ENCODE measurements at regions not wholly inside any gene's neighbourhood (a gene's known extent, or its start where the extent isn't known, plus 50 kb on each side); places are given as distances from the start of the nearest gene placed in this dataset.

GRCh38 chr5:15439801-15440200 is 60.2 kb upstream of the FBXL7 start:
- TF ChIP-seq CTCF (IDR thresholded peaks at IDR 0.05) (no peak), POLR2A (IDR thresholded peaks at IDR 0.05) (no peak)

All from uterus (tissue), 2 donors.